Chondrocyte (in vitro differentiated cells): ENCODE measurements at regions not wholly inside any gene's neighbourhood (a gene's known extent, or its start where the extent isn't known, plus 50 kb on each side); places are given as distances from the start of the nearest gene placed in this dataset.

Experiments used
- DNase-seq: peaks from one replicate; pipeline ENCODE4 v3.0.0; 2021; ENCODE audit warnings: mixed read lengths, low spot score
- H3K27ac Mint-ChIP-seq: one replicate; pipeline ENCODE4 v1.8.0; 2021; ENCODE audit warnings: mild to moderate bottlenecking, moderate library complexity, mixed read lengths; ENCODE audit not compliant: unreplicated experiment
- H3K27me3 Mint-ChIP-seq: 2 replicates; pipeline ENCODE4 v1.8.0; 2021; ENCODE audit warnings: low read depth, mixed read lengths
- H3K36me3 Mint-ChIP-seq: 2 replicates; pipeline ENCODE4 v1.8.0; 2021; ENCODE audit warnings: low read depth, mixed read lengths
- H3K4me1 Mint-ChIP-seq: 2 replicates; pipeline ENCODE4 v1.8.0; 2021; ENCODE audit warnings: low read depth, mild to moderate bottlenecking, mixed read lengths
- H3K4me3 Mint-ChIP-seq: one replicate; pipeline ENCODE4 v1.8.0; 2021; ENCODE audit warnings: mild to moderate bottlenecking, moderate library complexity, mixed read lengths; ENCODE audit not compliant: unreplicated experiment
- H3K9me3 Mint-ChIP-seq: 2 replicates; pipeline ENCODE4 v1.8.0; 2021; ENCODE audit warnings: low read depth, mixed read lengths
- TF ChIP-seq, protein P1 (sequence below): fragments of 200-600 bp; sonication (generic); IDR thresholded peaks from 2 replicates; pipeline ENCODE4 v1.5.0; 2021; ENCODE audit warnings: antibody characterized with exemption, mild to moderate bottlenecking, moderate library complexity

DNA sequence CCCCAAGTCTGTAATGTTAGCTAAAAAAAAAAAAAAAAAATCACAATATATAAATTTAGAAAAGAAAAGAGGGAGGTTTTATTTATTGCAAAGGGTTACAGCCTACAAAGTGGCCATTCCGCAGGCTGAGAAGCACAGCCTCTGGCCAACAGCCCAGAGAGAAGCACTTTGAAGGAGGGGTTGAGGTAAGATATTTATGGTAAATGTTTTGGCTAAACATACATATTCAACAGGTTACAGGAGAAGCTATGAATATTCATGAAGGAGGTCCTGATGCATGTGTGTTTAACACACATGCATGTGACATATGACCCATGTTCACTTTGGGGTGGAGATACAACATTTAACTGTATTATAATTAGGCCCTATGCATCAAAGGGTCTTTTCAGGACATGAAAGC is 158.5 kb downstream of the TMEM114 start:
- H3K4me3 Mint-ChIP-seq: no peak overlapping the region
- H3K27me3 Mint-ChIP-seq: no peaks in the 10 kb centered on the region
- H3K4me1 Mint-ChIP-seq: no peaks in the 10 kb centered on the region
- TF ChIP-seq, protein P1, sequence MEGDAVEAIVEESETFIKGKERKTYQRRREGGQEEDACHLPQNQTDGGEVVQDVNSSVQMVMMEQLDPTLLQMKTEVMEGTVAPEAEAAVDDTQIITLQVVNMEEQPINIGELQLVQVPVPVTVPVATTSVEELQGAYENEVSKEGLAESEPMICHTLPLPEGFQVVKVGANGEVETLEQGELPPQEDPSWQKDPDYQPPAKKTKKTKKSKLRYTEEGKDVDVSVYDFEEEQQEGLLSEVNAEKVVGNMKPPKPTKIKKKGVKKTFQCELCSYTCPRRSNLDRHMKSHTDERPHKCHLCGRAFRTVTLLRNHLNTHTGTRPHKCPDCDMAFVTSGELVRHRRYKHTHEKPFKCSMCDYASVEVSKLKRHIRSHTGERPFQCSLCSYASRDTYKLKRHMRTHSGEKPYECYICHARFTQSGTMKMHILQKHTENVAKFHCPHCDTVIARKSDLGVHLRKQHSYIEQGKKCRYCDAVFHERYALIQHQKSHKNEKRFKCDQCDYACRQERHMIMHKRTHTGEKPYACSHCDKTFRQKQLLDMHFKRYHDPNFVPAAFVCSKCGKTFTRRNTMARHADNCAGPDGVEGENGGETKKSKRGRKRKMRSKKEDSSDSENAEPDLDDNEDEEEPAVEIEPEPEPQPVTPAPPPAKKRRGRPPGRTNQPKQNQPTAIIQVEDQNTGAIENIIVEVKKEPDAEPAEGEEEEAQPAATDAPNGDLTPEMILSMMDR: no peak
- H3K9me3 Mint-ChIP-seq: peaks cover 22% of the 10 kb centered on the region
- no peak for DNase-seq
- H3K27ac Mint-ChIP-seq: no peak overlapping the region
- no peaks in the 10 kb centered on the region for H3K36me3 Mint-ChIP-seq

DNA sequence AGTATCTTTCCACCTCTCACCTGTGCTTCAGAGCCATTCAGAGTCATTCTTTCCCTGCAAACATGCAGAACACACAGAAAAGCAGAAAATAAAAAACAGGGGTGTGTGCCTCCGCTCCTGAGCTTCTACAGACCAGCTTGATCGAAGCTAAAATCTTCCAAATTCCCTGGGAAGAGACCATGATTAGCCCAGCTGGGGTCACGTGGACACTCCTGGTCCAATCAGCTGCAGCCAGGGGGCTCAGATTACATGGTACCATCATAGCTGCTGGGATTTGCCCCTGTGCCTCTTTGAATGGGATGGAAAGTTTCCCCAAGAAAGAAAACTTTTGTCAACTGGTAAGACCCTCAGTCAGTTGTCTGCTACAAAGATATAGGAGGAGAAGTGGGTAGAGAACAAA is 159.9 kb downstream of the TMEM114 start:
- Mint-ChIP-seq H3K27ac (no peak overlapping the region), H3K4me1 (no peaks in the 10 kb centered on the region), H3K27me3 (no peaks in the 10 kb centered on the region), H3K9me3 (peaks cover 25% of the 10 kb centered on the region), H3K36me3 (no peaks in the 10 kb centered on the region), H3K4me3 (no peak overlapping the region)
- TF ChIP-seq, protein P1: no peak
- no peak for DNase-seq

DNA sequence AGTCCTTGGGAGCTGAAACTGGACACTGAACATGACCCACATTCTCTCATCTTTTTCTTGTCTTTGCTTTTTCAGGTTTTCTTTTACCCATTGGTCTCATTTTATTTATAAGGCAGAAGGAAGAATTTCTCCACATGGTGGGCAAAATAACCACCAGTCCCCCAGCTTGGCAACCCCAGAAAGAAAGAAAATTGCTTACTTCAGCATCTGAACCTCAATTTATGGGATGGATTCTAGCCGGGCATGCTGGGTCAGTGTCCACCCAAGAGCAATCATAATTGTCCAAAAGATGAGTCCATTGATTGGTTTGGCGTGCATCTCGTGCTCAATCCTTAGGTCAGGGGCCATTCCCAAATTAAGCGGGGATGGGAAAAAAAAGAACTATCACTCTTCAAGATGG is 163.7 kb downstream of the TMEM114 start:
- Mint-ChIP-seq H3K9me3 (peaks cover 21% of the 10 kb centered on the region), H3K27me3 (no peaks in the 10 kb centered on the region), H3K4me3 (no peak overlapping the region), H3K27ac (no peak overlapping the region), H3K4me1 (no peaks in the 10 kb centered on the region), H3K36me3 (no peaks in the 10 kb centered on the region)
- TF ChIP-seq, protein P1: no peak
- DNase-seq: no peak

DNA sequence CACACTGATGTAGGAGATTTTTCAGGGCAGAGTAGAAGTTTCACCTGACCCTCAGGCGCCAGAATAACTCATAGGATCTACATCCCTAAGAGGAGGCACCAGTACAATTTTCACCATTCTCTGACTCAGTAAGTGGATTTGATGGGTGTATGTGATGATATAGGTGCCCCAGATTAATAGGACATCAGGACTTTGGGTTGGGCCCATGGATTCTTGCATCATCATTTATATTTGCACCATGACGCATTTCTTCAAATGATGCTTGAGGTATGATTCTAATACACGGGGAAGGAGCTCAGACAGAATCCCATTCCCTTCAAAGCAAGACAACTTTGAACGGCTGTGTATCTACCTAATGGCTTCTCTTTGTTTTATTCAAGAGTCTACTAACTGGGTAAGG is 173.2 kb downstream of the TMEM114 start:
- Mint-ChIP-seq H3K27ac (no peak overlapping the region), H3K36me3 (no peaks in the 10 kb centered on the region), H3K27me3 (no peaks in the 10 kb centered on the region), H3K4me3 (no peak overlapping the region), H3K4me1 (no peaks in the 10 kb centered on the region), H3K9me3 (peaks cover 9% of the 10 kb centered on the region)
- TF ChIP-seq, protein P1: no peak
- DNase-seq: no peak

DNA sequence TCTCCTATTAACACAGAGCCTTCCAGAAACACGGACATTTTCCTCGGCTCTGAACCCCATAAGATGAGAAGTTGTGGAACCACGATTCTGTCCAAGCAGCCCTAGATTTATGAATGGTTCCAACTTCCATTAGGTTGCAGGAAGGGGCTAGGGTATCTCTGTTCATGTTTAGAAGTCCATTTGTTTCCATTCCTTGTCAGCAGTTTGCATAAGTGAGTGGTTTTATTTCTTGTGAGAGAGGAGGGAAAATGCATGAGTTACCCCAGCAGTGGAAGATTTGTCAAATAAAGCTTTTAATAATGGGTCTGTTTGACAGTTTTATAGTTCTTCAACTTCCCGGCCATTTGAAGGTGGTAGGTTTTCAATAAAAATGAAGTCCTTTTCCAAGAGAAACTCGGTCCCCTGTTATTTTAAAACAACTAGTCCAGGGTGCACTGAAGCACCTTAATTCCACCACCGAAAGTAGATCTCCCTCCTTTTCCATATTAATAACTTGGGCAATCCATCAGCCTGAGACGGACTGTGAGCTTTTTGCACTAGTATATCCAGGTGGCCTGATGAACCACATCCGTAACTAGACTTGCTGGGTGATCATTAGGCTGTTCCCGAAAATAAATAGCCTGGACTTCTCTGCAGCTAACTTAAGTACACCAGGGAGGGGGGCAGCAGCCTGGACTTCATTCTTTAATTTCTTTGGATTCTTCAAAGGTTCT is 181.3 kb downstream of the TMEM114 start:
- Mint-ChIP-seq H3K27ac (no peak overlapping the region), H3K4me3 (no peak overlapping the region), H3K27me3 (no peaks in the 10 kb centered on the region), H3K4me1 (no peaks in the 10 kb centered on the region), H3K9me3 (peaks cover 15% of the 10 kb centered on the region), H3K36me3 (no peaks in the 10 kb centered on the region)
- TF ChIP-seq, protein P1: no peak
- no peak for DNase-seq
